ENCODE measurements at regions not wholly inside any gene's neighbourhood (a gene's known extent, or its start where the extent isn't known, plus 50 kb on each side); places are given as distances from the start of the nearest gene placed in this dataset.
"Not testable (repeated sequence)": the region's sequence is repeated elsewhere in the genome, so short reads cannot be mapped to it uniquely, and the experiment has no call there.

- no peaks in the 10 kb centered on the region for H3K36me3 Mint-ChIP-seq
- no peaks in the 10 kb centered on the region for H3K27me3 Mint-ChIP-seq
- no peak overlapping the region for H3K4me3 Mint-ChIP-seq
- H3K9me3 Mint-ChIP-seq (ENCODE audit: low read depth): no peaks in the 10 kb centered on the region
- no peaks in the 10 kb centered on the region for H3K4me1 Mint-ChIP-seq (ENCODE audit: low read depth)
- H3K27ac Mint-ChIP-seq: no peak overlapping the region
Measured at GRCh38 chr5:93359296-93359959, 221.6 kb downstream of the NR2F1-AS1 start.

- Mint-ChIP-seq H3K9me3 (ENCODE audit: low read depth) (no peaks in the 10 kb centered on the region), H3K4me1 (ENCODE audit: low read depth) (no peaks in the 10 kb centered on the region), H3K27ac (no peak overlapping the region), H3K27me3 (no peaks in the 10 kb centered on the region), H3K36me3 (no peaks in the 10 kb centered on the region), H3K4me3 (no peak overlapping the region)
Measured at GRCh38 chr5:93358176-93358575, 222.8 kb downstream of the NR2F1-AS1 start.

GRCh38 chr5:93357686-93358085, 223.3 kb downstream of the NR2F1-AS1 start:
- Mint-ChIP-seq H3K4me1 (ENCODE audit: low read depth) (no peaks in the 10 kb centered on the region), H3K27ac (no peak overlapping the region), H3K4me3 (no peak overlapping the region), H3K36me3 (no peaks in the 10 kb centered on the region), H3K9me3 (ENCODE audit: low read depth) (no peaks in the 10 kb centered on the region), H3K27me3 (no peaks in the 10 kb centered on the region)

DNA sequence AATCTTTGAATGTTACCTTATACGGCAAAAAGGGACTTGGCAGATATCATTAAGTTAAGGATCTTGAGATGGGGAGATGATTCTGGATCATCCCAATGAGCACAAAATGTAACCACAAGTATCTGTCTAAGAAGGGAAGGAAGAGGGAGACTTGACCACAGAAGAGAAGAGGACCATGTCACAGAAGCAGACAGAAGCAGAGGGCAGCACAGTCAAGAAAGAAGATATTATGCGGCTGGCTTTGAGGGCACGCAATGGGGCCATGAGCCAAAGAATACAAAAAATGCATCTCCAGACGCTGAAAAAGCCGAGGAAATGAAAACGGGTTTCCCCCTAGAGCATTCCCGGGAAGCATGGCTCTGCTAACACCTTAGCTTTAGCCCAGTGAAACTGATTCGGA, 225.3 kb downstream of the NR2F1-AS1 start:
- no peaks in the 10 kb centered on the region for H3K27me3 Mint-ChIP-seq
- no peaks in the 10 kb centered on the region for H3K36me3 Mint-ChIP-seq
- H3K4me1 Mint-ChIP-seq (ENCODE audit: low read depth): no peaks in the 10 kb centered on the region
- H3K4me3 Mint-ChIP-seq: no peak overlapping the region
- no peak overlapping the region for H3K27ac Mint-ChIP-seq
- H3K9me3 Mint-ChIP-seq (ENCODE audit: low read depth): no peaks in the 10 kb centered on the region

DNA sequence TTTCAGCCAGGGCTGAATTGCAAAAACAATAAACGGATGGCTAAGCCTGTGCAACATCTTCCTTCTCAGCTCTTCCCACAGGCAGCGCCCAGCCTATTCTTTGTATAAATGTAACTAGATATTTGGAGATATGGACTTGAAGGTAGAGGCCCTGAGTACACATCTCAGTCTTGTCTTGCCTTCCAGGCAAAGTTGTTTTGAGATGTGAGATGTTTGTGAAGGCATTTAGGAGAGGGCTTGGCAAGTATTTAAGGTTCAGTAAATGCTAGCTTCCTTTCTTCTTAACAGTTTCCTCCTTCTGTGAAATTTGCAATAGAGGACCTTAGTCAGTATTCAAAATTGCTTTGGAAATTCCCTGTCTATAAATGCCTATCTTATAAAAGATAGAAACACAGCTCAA, 228.8 kb downstream of the NR2F1-AS1 start:
- no peaks in the 10 kb centered on the region for H3K27me3 Mint-ChIP-seq
- no peaks in the 10 kb centered on the region for H3K9me3 Mint-ChIP-seq (ENCODE audit: low read depth)
- no peaks in the 10 kb centered on the region for H3K36me3 Mint-ChIP-seq
- no peak overlapping the region for H3K4me3 Mint-ChIP-seq
- H3K4me1 Mint-ChIP-seq (ENCODE audit: low read depth): no peaks in the 10 kb centered on the region
- no peak overlapping the region for H3K27ac Mint-ChIP-seq

DNA sequence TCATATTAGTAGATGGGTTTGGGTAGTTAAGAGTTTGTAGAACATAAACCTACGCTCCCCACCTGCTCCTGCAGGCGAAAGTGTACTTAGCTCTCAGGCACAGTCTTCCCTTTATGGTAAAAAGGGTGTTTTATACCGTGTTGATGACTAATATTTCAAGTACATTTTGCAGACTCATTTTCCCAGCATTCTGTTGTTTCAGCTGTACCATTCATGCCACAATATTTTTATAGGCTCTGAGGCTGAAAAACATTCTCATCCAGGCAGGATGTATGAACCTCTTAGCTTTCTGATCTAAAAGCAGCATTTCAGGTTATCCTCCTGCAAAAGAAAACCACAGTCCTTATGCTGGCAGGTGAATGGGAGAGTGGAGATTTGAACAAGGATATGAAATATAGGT, 231.4 kb downstream of the NR2F1-AS1 start:
- Mint-ChIP-seq H3K9me3 (ENCODE audit: low read depth) (no peaks in the 10 kb centered on the region), H3K4me3 (no peak overlapping the region), H3K27ac (no peak overlapping the region), H3K36me3 (no peaks in the 10 kb centered on the region), H3K4me1 (ENCODE audit: low read depth) (no peaks in the 10 kb centered on the region), H3K27me3 (no peaks in the 10 kb centered on the region)

GRCh38 chr5:93348231-93348630, 232.8 kb downstream of the NR2F1-AS1 start:
- H3K27ac Mint-ChIP-seq: no peak overlapping the region
- H3K36me3 Mint-ChIP-seq: no peaks in the 10 kb centered on the region
- H3K9me3 Mint-ChIP-seq (ENCODE audit: low read depth): no peaks in the 10 kb centered on the region
- no peaks in the 10 kb centered on the region for H3K27me3 Mint-ChIP-seq
- H3K4me3 Mint-ChIP-seq: no peak overlapping the region
- no peaks in the 10 kb centered on the region for H3K4me1 Mint-ChIP-seq (ENCODE audit: low read depth)

GRCh38 chr5:93346850-93347249, 234.2 kb downstream of the NR2F1-AS1 start:
- H3K27ac Mint-ChIP-seq; H3K27me3 Mint-ChIP-seq; H3K36me3 Mint-ChIP-seq; H3K4me3 Mint-ChIP-seq; H3K4me1 Mint-ChIP-seq (ENCODE audit: low read depth); H3K9me3 Mint-ChIP-seq (ENCODE audit: low read depth): not testable (repeated sequence)

GRCh38 chr5:93346301-93346700, 234.7 kb downstream of the NR2F1-AS1 start:
- Mint-ChIP-seq H3K27ac (no peak overlapping the region), H3K27me3 (no peaks in the 10 kb centered on the region), H3K36me3 (no peaks in the 10 kb centered on the region), H3K9me3 (ENCODE audit: low read depth) (no peaks in the 10 kb centered on the region), H3K4me3 (no peak overlapping the region), H3K4me1 (ENCODE audit: low read depth) (no peaks in the 10 kb centered on the region)

DNA sequence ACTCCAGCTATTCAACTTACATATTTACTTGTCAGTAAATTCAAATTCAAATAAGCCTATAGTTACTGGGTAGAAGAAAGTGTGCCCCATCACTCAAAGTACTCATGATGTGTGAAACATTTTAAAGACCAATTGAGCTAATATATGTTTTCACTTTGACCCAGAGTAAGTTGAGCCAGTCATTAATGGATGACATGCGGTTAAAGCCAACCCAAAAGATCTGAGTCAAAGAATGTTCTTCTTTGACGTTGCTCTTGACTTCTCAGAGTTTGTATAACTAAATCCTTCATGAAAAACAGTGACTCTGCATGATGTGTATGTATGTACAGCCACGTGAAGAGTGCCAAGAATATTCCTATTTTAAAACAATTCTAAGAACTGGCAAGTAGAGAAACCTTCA, 237.4 kb downstream of the NR2F1-AS1 start:
- Mint-ChIP-seq H3K4me3 (no peak overlapping the region), H3K9me3 (ENCODE audit: low read depth) (no peaks in the 10 kb centered on the region), H3K36me3 (no peaks in the 10 kb centered on the region), H3K27me3 (no peaks in the 10 kb centered on the region), H3K27ac (no peak overlapping the region), H3K4me1 (ENCODE audit: low read depth) (no peaks in the 10 kb centered on the region)

DNA sequence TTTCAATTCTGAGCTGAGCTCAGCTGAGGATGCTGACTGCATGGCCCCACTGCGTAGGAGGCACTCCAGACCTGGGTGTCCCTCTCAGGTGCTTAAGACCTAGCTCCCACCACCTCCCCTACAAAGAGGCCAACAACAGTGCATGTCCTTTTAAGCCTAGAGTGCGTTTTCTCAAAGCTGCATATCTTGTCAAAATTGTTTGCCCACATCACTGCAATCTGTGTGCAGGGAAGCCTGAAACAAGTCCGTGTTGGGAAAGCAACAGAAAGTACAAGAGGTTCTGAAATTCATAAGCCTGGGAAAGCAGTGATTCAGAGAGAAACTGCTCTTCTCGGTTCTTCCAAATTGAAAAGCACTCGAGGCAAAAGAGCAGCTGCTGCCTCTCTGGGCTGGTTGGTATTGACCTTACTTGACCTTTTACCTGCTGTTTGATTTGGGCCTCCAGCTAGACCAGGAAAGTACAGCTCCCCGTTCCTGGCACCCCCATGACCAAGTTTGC, 238.4 kb downstream of the NR2F1-AS1 start:
- H3K27me3 Mint-ChIP-seq: no peaks in the 10 kb centered on the region
- H3K4me1 Mint-ChIP-seq (ENCODE audit: low read depth): no peaks in the 10 kb centered on the region
- no peak overlapping the region for H3K4me3 Mint-ChIP-seq
- H3K9me3 Mint-ChIP-seq (ENCODE audit: low read depth): no peaks in the 10 kb centered on the region
- no peak overlapping the region for H3K27ac Mint-ChIP-seq
- no peaks in the 10 kb centered on the region for H3K36me3 Mint-ChIP-seq

DNA sequence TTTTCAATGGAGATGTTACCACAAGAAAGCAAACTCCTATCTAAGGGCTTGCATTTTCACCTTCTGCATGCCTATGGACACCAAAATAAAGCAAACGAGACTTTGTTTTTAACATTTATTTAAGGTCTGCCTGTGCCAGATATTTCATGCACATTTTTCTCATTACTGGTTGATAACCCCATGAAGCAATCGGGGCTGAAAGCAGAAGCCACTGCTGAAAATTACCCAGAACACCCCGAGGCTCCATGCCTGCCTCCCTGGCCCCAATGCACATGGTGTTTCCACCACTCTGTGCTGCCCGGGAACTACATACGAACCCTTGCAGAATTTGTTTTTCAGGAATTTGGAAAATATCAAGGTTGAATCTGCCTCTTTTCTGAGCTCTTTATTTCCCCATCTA, 240.1 kb downstream of the NR2F1-AS1 start:
- Mint-ChIP-seq H3K36me3 (no peaks in the 10 kb centered on the region), H3K27me3 (no peaks in the 10 kb centered on the region), H3K9me3 (ENCODE audit: low read depth) (no peaks in the 10 kb centered on the region), H3K4me3 (no peak overlapping the region), H3K4me1 (ENCODE audit: low read depth) (no peaks in the 10 kb centered on the region), H3K27ac (no peak overlapping the region)

DNA sequence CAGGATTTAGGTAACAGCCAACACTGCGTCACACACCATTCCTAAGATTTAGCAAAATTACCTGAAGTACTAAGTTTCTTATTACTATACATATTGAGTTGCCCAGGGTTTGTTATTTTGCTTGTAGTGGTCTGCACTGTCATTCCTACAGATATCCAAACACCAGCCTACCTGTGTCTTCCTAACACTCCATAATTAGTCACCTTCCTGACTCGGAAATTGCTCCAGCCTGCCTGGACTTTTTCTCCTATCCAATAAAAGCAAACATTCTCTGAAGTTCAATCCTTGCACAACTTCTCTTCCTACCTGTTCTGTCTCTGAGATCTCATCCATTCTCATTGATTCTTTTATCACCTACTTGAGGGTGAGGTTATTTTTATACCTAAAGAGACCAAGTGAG, 243.9 kb downstream of the NR2F1-AS1 start:
- H3K27me3 Mint-ChIP-seq: no peaks in the 10 kb centered on the region
- no peaks in the 10 kb centered on the region for H3K9me3 Mint-ChIP-seq (ENCODE audit: low read depth)
- no peak overlapping the region for H3K4me3 Mint-ChIP-seq
- H3K4me1 Mint-ChIP-seq (ENCODE audit: low read depth): no peaks in the 10 kb centered on the region
- H3K27ac Mint-ChIP-seq: no peak overlapping the region
- H3K36me3 Mint-ChIP-seq: no peaks in the 10 kb centered on the region

DNA sequence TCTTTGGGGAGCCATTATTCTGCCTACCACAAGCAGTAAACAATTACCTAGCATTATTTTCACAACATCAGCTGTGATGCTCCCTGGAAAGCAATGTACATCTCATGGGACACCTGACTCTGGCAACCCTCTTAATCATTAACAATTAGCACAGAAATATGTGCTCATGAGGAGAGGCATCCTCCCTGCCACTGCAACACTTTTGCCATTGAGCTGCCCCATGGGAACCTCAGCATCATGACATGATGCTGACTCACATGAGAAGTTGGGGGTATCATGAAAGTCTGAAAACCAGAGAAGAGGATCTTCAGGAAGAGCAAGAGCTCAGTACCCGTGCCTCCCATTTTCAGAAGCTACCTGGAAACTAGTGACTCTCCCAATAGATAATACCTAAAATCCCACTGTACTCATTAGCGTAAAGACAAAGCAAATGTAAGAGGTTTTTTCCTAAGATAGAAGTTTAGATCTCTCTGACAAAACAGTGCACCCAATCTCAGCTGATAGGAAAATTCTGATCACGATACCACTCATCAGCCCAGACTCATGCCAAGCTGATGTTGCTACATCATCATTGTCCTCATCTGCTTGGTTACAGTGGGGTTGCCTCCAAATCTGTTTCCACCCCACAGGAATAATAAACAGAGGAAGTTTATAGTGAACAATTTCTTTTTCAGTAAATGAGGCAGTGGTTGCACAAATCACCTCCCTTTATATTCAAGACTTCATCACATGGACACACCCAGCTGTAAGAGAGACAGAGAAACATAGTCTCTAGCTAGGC, 244.5 kb downstream of the NR2F1-AS1 start:
- Mint-ChIP-seq H3K27me3 (no peaks in the 10 kb centered on the region), H3K36me3 (no peaks in the 10 kb centered on the region), H3K9me3 (ENCODE audit: low read depth) (no peaks in the 10 kb centered on the region), H3K4me1 (ENCODE audit: low read depth) (no peaks in the 10 kb centered on the region), H3K27ac (no peak overlapping the region), H3K4me3 (no peak overlapping the region)

- Mint-ChIP-seq H3K36me3 (no peaks in the 10 kb centered on the region), H3K4me3 (no peak overlapping the region), H3K4me1 (ENCODE audit: low read depth) (no peaks in the 10 kb centered on the region), H3K27ac (no peak overlapping the region), H3K9me3 (ENCODE audit: low read depth) (no peaks in the 10 kb centered on the region), H3K27me3 (no peaks in the 10 kb centered on the region)
Measured at GRCh38 chr5:93331863-93332262, 249.2 kb downstream of the NR2F1-AS1 start.

DNA sequence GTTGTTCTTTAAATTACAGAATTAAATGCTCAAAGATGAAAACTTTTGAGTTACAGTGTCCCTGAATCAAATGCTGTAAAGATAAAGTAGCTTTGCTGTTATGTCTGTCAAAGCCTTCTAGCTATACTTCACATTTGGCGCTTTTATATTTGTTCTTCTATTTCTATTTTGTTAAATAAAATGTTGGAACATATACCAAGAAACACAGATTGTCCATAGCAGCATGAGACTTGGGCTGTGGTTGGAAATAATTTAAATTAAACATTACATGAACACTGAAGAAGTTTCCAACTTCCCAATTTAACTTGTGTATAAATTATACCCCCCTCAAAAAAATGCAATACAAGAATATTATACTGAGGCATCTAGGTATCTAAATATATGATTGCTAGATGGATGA, 249.8 kb downstream of the NR2F1-AS1 start:
- no peaks in the 10 kb centered on the region for H3K9me3 Mint-ChIP-seq (ENCODE audit: low read depth)

More for the DNA sequence above, 249.8 kb downstream of the NR2F1-AS1 start:
- H3K36me3 Mint-ChIP-seq: no peaks in the 10 kb centered on the region
- no peaks in the 10 kb centered on the region for H3K27me3 Mint-ChIP-seq
- H3K4me1 Mint-ChIP-seq (ENCODE audit: low read depth): no peaks in the 10 kb centered on the region
- no peak overlapping the region for H3K4me3 Mint-ChIP-seq
- H3K27ac Mint-ChIP-seq: no peak overlapping the region
